ENCODE measurements at regions not wholly inside any gene's neighbourhood (a gene's known extent, or its start where the extent isn't known, plus 50 kb on each side); places are given as distances from the start of the nearest gene placed in this dataset.

- no peak for FAIRE-seq
- no peaks in the 10 kb centered on the region; a peak in 1 of 5 replicates for H3K27me3 ChIP-seq (ENCODE audit: control insufficient read depth in 1 of 2, insufficient read depth in 2 of 2, low read length in 2 of 2)
- WGBS (ENCODE audit: low lambda C conversion rate) = 42% methylated on average over 10 of the region's 11 CpGs
- H3K27ac ChIP-seq (ENCODE audit: extremely low read length, insufficient read depth, low read length) = no peak overlapping the region
- no peak overlapping the region for H2AFZ ChIP-seq (ENCODE audit: low read length)
- H4K20me1 ChIP-seq (ENCODE audit: insufficient read depth, low read length) = no peaks in the 10 kb centered on the region
- H3K9me3 ChIP-seq (ENCODE audit: low read length) = no peaks in the 10 kb centered on the region
- H3K9ac ChIP-seq (ENCODE audit: insufficient read depth, low read depth, low read length) = no peak overlapping the region
- no peaks in the 10 kb centered on the region for H3K4me1 ChIP-seq (ENCODE audit: insufficient read depth, low read length)
- intact Hi-C loops (cut with micrococcal nuclease; ENCODE audit: unreplicated experiment) (no loop called here), in situ Hi-C loops (cut with HindIII; ENCODE audit: extremely low pct_ligation_motif_present, low pct_unique_long_range_greater_than_20kb) (no loop called here)
- no TSS peak for BruUV-seq (replicated peaks)
- ChIA-PET POLR2A (no interaction called here), CTCF (ENCODE audit: low intra/inter-chr PET ratio, low total read pairs) (no interaction called here)
- no peak for DNase-seq (ENCODE audit: low spot score)
- no peak overlapping the region for H3K4me2 ChIP-seq (ENCODE audit: low read depth, low read length)
- no peak for ATAC-seq
- H3K79me2 ChIP-seq (ENCODE audit: insufficient read depth, low read length) = no peaks in the 10 kb centered on the region
- TF ChIP-seq ZFP41 (CRISPR knock-in tag; IDR thresholded peaks at IDR 0.05; ENCODE audit: borderline replicate concordance) (no peak), CREB3 (CRISPR knock-in tag; IDR thresholded peaks at IDR 0.05) (no peak), MAFF (IDR thresholded peaks at IDR 0.05; ENCODE audit: low read depth, low read length) (0 out of 2 replicates have a peak, but pooled peaks have one; percentile 11), ZNF646 (CRISPR knock-in tag; IDR thresholded peaks at IDR 0.05) (no peak), MZF1 (CRISPR knock-in tag; IDR thresholded peaks at IDR 0.05; ENCODE audit: borderline replicate concordance) (no peak), ATF2 (CRISPR knock-in tag; IDR thresholded peaks at IDR 0.05) (no peak), BCL6 (CRISPR knock-in tag; IDR thresholded peaks at IDR 0.05) (no peak), MAFK (conservative IDR thresholded peaks at IDR 0.05 in 1 of 2, IDR thresholded peaks at IDR 0.05 in 1 of 2; ENCODE audit: low read length in 2 of 2) (peak; percentile 29 to 46; a peak in 1 of 4 replicates), ZNF639 (CRISPR knock-in tag; conservative IDR thresholded peaks at IDR 0.05) (no peak), DRAP1 (CRISPR knock-in tag; IDR thresholded peaks at IDR 0.05) (no peak)
- H3K36me3 ChIP-seq (replicated peaks in 1 of 2; ENCODE audit: control insufficient read depth in 1 of 2, insufficient read depth in 2 of 2, low read length in 2 of 2) = no peaks in the 10 kb centered on the region
- no peak overlapping the region for H3K4me3 ChIP-seq (replicated peaks in 1 of 3; ENCODE audit: insufficient read depth in 1 of 3, low read depth in 2 of 3, low read length in 3 of 3)
These were observed 155.1 kb upstream of the SMIM23 start for GRCh38 chr5:171630350-171631065.

Measured in HepG2 (cell line).